Spleen (tissue), 11 donors: ENCODE measurements at regions not wholly inside any gene's neighbourhood (a gene's known extent, or its start where the extent isn't known, plus 50 kb on each side); places are given as distances from the start of the nearest gene placed in this dataset.
A peak's percentile ranks its signal among the peaks of the same experiment; 100 is the strongest.

Experiments
- DNase-seq: peaks from one replicate; pipeline ENCODE4 v3.0.0-alpha.2; 2020
- H3K27ac ChIP-seq, 8 donors: fragments of 200-600 bp; sonication (generic) in 7 of 8; 1 replicate in 4 of 8; 2 replicates in 4 of 8; pipeline versions ENCODE4 v1.5.0 to v1.8.0; 2016 to 2021; ENCODE audit warnings: inconsistent platforms in 4 of 8, mild to moderate bottlenecking in 4 of 8, moderate library complexity in 1 of 8
- H3K27me3 ChIP-seq, 7 donors: fragments of 200-600 bp; sonication (generic) in 6 of 7; replicated peaks in 1 of 7; 1 replicate in 4 of 7; 2 replicates in 3 of 7; pipeline versions ENCODE4 v1.5.0 to v1.8.0; 2016 to 2021; ENCODE audit warnings: inconsistent platforms in 3 of 7, mild to moderate bottlenecking in 1 of 7
- H3K36me3 ChIP-seq, 6 donors: fragments of 200-600 bp; sonication (generic) in 5 of 6; 1 replicate in 4 of 6; 2 replicates in 2 of 6; pipeline versions ENCODE4 v1.5.0 to v1.8.0; 2016 to 2021; ENCODE audit warnings: inconsistent platforms in 2 of 6
- H3K4me1 ChIP-seq, 6 donors: fragments of 200-600 bp; sonication (generic) in 5 of 6; 1 replicate in 3 of 6; 2 replicates in 3 of 6; pipeline versions ENCODE4 v1.5.0 to v1.8.0; 2016 to 2021; ENCODE audit warnings: inconsistent platforms in 3 of 6
- H3K4me3 ChIP-seq, 8 donors: fragments of 200-600 bp; sonication (generic) in 7 of 8; 1 replicate in 4 of 8; 2 replicates in 4 of 8; pipeline versions ENCODE4 v1.5.0 to v1.8.0; 2016 to 2021; ENCODE audit warnings: inconsistent platforms in 4 of 8, mild to moderate bottlenecking in 4 of 8, moderate library complexity in 2 of 8
- H3K9me3 ChIP-seq, 8 donors: fragments of 200-600 bp; sonication (generic) in 7 of 8; 1 replicate in 4 of 8; 2 replicates in 4 of 8; pipeline versions ENCODE4 v1.5.0 to v1.8.0; 2016 to 2021; ENCODE audit warnings: inconsistent platforms in 4 of 8
- CTCF ChIP-seq, 11 experiments: fragments of 200-600 bp in 7 of 11; fragments of 450-650 bp in 4 of 11; sonication (generic) in 4 of 11; IDR thresholded peaks in 8 of 11; conservative IDR thresholded peaks in 3 of 11; 1 replicate in 7 of 11; 2 replicates in 4 of 11; pipeline versions ENCODE4 v1.4.0 to v1.8.0; 2016 to 2021; ENCODE audit warnings: antibody characterized with exemption in 11 of 11, inconsistent platforms in 4 of 11, mild to moderate bottlenecking in 1 of 11
- POLR2A ChIP-seq, 3 donors: fragments of 450-650 bp; IDR thresholded peaks; one replicate each; pipeline ENCODE4 v1.5.1; 2017; ENCODE audit warnings: antibody characterized with exemption in 3 of 3, mild to moderate bottlenecking in 1 of 3
- POLR2AphosphoS5 ChIP-seq, 3 donors: sonication (generic); formaldehyde crosslinking; IDR thresholded peaks; one replicate each; pipeline ENCODE4 v1.5.1; 2017; ENCODE audit warnings: antibody characterized with exemption in 3 of 3
- WGBS, 5 donors: extraction: QIAGEN DNeasy Blood & Tissue Kit in 3 of 5; methylation state at CpG; one replicate each; pipeline versions ENCODE4 v1.1.5 to v1.1.7; 2013 to 2018; 5-methylcytosine and 5-hydroxymethylcytosine counted together
- intact Hi-C: fragments of 100-400 bp; cut with DNase I; formaldehyde crosslinking; loops from one replicate; pipeline ENCODE4 v1.15.0; 2023; ENCODE audit warnings: low total_unique reads
- donor health status: healthy with polysubstance abuse.
- donor health status: DM: no; HTN: no; CAD: no; lungs with moderate emphysema.
- donor health status: DM: no; HTN: no; CAD: no.
- donor health status: Bipolar disorder and iron deficiency.
- donor health status: healthy.
- donor health status: DM: no; HTN: no; CAD: no.
- donor health status: DM: yes; HTN: yes; CAD: no.

GRCh38 chr14:84273181-84273580, 1256.8 kb upstream of the FLRT2 start:
- intact Hi-C loops, result no loop called here
- Histone ChIP-seq H3K27ac (peak overlapping the region; percentile 1 to 70 (median 47)), H3K9me3 (peaks cover 0 to 16% (median 0%) of the 10 kb centered on the region in 8 donors), H3K36me3 (no peaks in the 10 kb centered on the region), H3K4me3 (no peak overlapping the region), H3K4me1 (peaks cover 0 to 14% (median 0%) of the 10 kb centered on the region in 6 donors), H3K27me3 (no peaks in the 10 kb centered on the region)
- TF ChIP-seq POLR2AphosphoS5 (IDR thresholded peaks at IDR 0.05), result peak in 1 of 3 donors; percentile 35
- no peak for TF ChIP-seq CTCF (IDR thresholded peaks at IDR 0.05 in 8 of 11, conservative IDR thresholded peaks at IDR 0.05 in 3 of 11)
- DNase-seq, result no peak
- WGBS, 5 donors, result 37 to 65% (median 60%) methylated on average over 3 of the region's 3 CpGs

- Histone ChIP-seq H3K4me3 (no peak overlapping the region), H3K4me1 (no peaks in the 10 kb centered on the region), H3K9me3 (peaks cover 0 to 6% (median 0%) of the 10 kb centered on the region in 8 donors), H3K36me3 (no peaks in the 10 kb centered on the region), H3K27ac (no peak overlapping the region), H3K27me3 (no peaks in the 10 kb centered on the region)
- no peak for DNase-seq
- intact Hi-C loops, result no loop called here
- 64 to 90% (median 79%) methylated on average over 2 of the region's 2 CpGs for WGBS, 5 donors
- no peak for TF ChIP-seq POLR2AphosphoS5 (IDR thresholded peaks at IDR 0.05)
- TF ChIP-seq POLR2A (IDR thresholded peaks at IDR 0.05), result no peak
- no peak for TF ChIP-seq CTCF (IDR thresholded peaks at IDR 0.05 in 8 of 11, conservative IDR thresholded peaks at IDR 0.05 in 3 of 11)
Observed at GRCh38 chr14:84282618-84283017, 1247.3 kb upstream of the FLRT2 start.

GRCh38 chr14:84288781-84289180, 1241.2 kb upstream of the FLRT2 start:
- no peaks in the 10 kb centered on the region for H3K4me1 ChIP-seq
- no peaks in the 10 kb centered on the region for H3K36me3 ChIP-seq
- TF ChIP-seq CTCF (IDR thresholded peaks at IDR 0.05 in 8 of 11, conservative IDR thresholded peaks at IDR 0.05 in 3 of 11) (no peak), POLR2A (IDR thresholded peaks at IDR 0.05) (no peak), POLR2AphosphoS5 (IDR thresholded peaks at IDR 0.05) (no peak)
- H3K27me3 ChIP-seq, result no peaks in the 10 kb centered on the region
- no peak overlapping the region for H3K27ac ChIP-seq
- intact Hi-C loops, result no loop called here
- 72 to 90% (median 79%) methylated on average over 2 of the region's 2 CpGs for WGBS, 5 donors
- H3K4me3 ChIP-seq, result no peak overlapping the region
- DNase-seq, result no peak
- H3K9me3 ChIP-seq, result peaks cover 0 to 17% (median 0%) of the 10 kb centered on the region in 8 donors

GRCh38 chr14:84298663-84299195, 1231.2 kb upstream of the FLRT2 start:
- no peak for DNase-seq
- TF ChIP-seq POLR2AphosphoS5 (IDR thresholded peaks at IDR 0.05) (no peak), CTCF (IDR thresholded peaks at IDR 0.05 in 8 of 11, conservative IDR thresholded peaks at IDR 0.05 in 3 of 11) (no peak), POLR2A (IDR thresholded peaks at IDR 0.05) (no peak)
- H3K27ac ChIP-seq, result no peak overlapping the region
- peaks cover 0 to 19% (median 16%) of the 10 kb centered on the region in 8 donors for H3K9me3 ChIP-seq
- 49 to 80% (median 60%) methylated on average over 1 of the region's 1 CpG for WGBS, 5 donors
- no peaks in the 10 kb centered on the region for H3K36me3 ChIP-seq
- no peak overlapping the region for H3K4me3 ChIP-seq
- no peaks in the 10 kb centered on the region for H3K27me3 ChIP-seq
- intact Hi-C loops, result no loop called here
- no peaks in the 10 kb centered on the region for H3K4me1 ChIP-seq
